K562 (cell line): ENCODE measurements at regions not wholly inside any gene's neighbourhood (a gene's known extent, or its start where the extent isn't known, plus 50 kb on each side); places are given as distances from the start of the nearest gene placed in this dataset.
A peak's percentile ranks its signal among the peaks of the same experiment; 100 is the strongest.

ENCODE experiments used
- ATAC-seq: fragments of 200-7000 bp; cut with Tn5 transposase; 3 replicates; pipeline ENCODE4 v1.9.1; 2020; ENCODE audit warnings: moderate library complexity
- BruUV-seq: library from RNA; stranded (reverse); fragments of 400-500 nt; replicated peaks from 2 replicates; lab custom pipeline; 2021; lab: Mats Ljungman, UMichigan
- CTCF ChIA-PET: fragments of 300-600 bp; formaldehyde crosslinking; extraction: SDS; loops from one replicate; lab custom pipeline; 2021; ENCODE audit warnings: low intra/inter-chr PET ratio; lab: Yijun Ruan, JAX
- POLR2A ChIA-PET: fragments of 300-600, 350-650 bp; sonication (Branson Sonifier 250); formaldehyde crosslinking; extraction: SDS; loops from one replicate; lab custom pipeline; 2021; ENCODE audit warnings: antibody characterized with exemption, inconsistent platforms; lab: Yijun Ruan, JAX
- DNase-seq, 4 experiments: peaks; one replicate each; pipeline versions ENCODE4 v3.0.0 to v3.0.0-alpha.2; 2011 to 2018; ENCODE audit warnings: low spot score in 3 of 4, mixed read lengths in 3 of 4; ENCODE audit errors: extremely low read depth in 1 of 4
- FAIRE-seq: peaks from 2 replicates; lab custom pipeline; 2011; peaks lifted over from hg19 to GRCh38; lab: Jason Lieb, UNC
- H2AFZ ChIP-seq: 2 replicates; pipeline ENCODE4 v1.6.0; 2011; ENCODE audit warnings: low read depth, low read length, control low read depth, inconsistent platforms
- H3K27ac ChIP-seq: fragments of 200-600 bp; 3 replicates; pipeline ENCODE4 v1.8.0; 2011; ENCODE audit warnings: low read depth, mild to moderate bottlenecking, control low read depth, inconsistent platforms, low read length, moderate library complexity, mixed read lengths; ENCODE audit errors: extremely low read depth
- H3K27me3 ChIP-seq, 2 experiments: fragments of 300-600 bp in 1 of 2; 2 replicates in 1 of 2; 3 replicates in 1 of 2; pipeline versions ENCODE4 v1.6.0 to v1.8.0; 2011; ENCODE audit warnings: inconsistent platforms in 2 of 2, low read length in 2 of 2, mild to moderate bottlenecking in 1 of 2, mixed read lengths in 1 of 2, moderate library complexity in 1 of 2; ENCODE audit not compliant: control insufficient read depth in 2 of 2, insufficient read depth in 2 of 2
- H3K36me3 ChIP-seq: fragments of 300-600 bp; 3 replicates; pipeline ENCODE4 v1.8.0; 2011; ENCODE audit warnings: mild to moderate bottlenecking, low read length, inconsistent platforms; ENCODE audit not compliant: control insufficient read depth, insufficient read depth
- H3K4me1 ChIP-seq, 2 experiments: fragments of 200-600 bp in 1 of 2; replicated peaks in 1 of 2; 2 replicates in 1 of 2; 3 replicates in 1 of 2; pipeline versions ENCODE4 v1.5.1 to v1.8.0; 2011; ENCODE audit warnings: inconsistent platforms in 2 of 2, low read length in 2 of 2, mild to moderate bottlenecking in 1 of 2, mixed read lengths in 1 of 2, moderate library complexity in 1 of 2; ENCODE audit not compliant: control insufficient read depth in 2 of 2, insufficient read depth in 2 of 2
- H3K4me2 ChIP-seq: 2 replicates; pipeline ENCODE4 v1.6.1; 2011; ENCODE audit warnings: low read length, control low read depth, inconsistent platforms, mixed read lengths; ENCODE audit not compliant: insufficient read depth
- H3K4me3 ChIP-seq: fragments of 200-600 bp; sonication (generic), shearing (Covaris generic); 2 replicates; pipeline ENCODE4 v1.5.1; 2016; ENCODE audit warnings: control low read depth, inconsistent platforms
- H3K79me2 ChIP-seq: fragments of 200-600 bp; 3 replicates; pipeline ENCODE4 v1.8.0; 2011; ENCODE audit warnings: low read length, inconsistent platforms; ENCODE audit not compliant: control insufficient read depth, insufficient read depth
- H3K9ac ChIP-seq, 2 experiments: 2 replicates each; pipeline versions ENCODE4 v1.6.0 to v1.6.1; 2011; ENCODE audit warnings: low read depth in 2 of 2, low read length in 2 of 2, control low read depth in 1 of 2, inconsistent platforms in 1 of 2, mild to moderate bottlenecking in 1 of 2, mixed read lengths in 1 of 2; ENCODE audit not compliant: insufficient read depth in 1 of 2
- H3K9me1 ChIP-seq: one replicate; pipeline ENCODE4 v1.6.0; 2011; ENCODE audit warnings: inconsistent platforms, mild to moderate bottlenecking, low read length, moderate library complexity; ENCODE audit not compliant: control insufficient read depth, insufficient read depth
- H3K9me3 ChIP-seq: replicated peaks from 2 replicates; pipeline ENCODE4 v1.5.1; 2011; ENCODE audit warnings: low read depth, low read length, inconsistent platforms; ENCODE audit not compliant: control insufficient read depth, insufficient read depth
- H4K20me1 ChIP-seq: replicated peaks from 2 replicates; pipeline ENCODE4 v1.6.1; 2011; ENCODE audit warnings: low read length, inconsistent platforms, mixed read lengths; ENCODE audit not compliant: control insufficient read depth, insufficient read depth
- HMG20B ChIP-seq: fragments of 250-450 bp; sonication (Bioruptor Pico); IDR thresholded peaks from 2 replicates; pipeline ENCODE4 v1.5.0; 2021; ENCODE audit warnings: mild to moderate bottlenecking
- MBD2 ChIP-seq: sonication (generic); IDR thresholded peaks from 2 replicates; pipeline ENCODE4 v1.6.1; 2016; ENCODE audit warnings: low read depth, borderline replicate concordance
- RFX1 ChIP-seq: fragments of 450-650 bp; IDR thresholded peaks from 2 replicates; pipeline ENCODE4 v1.6.1; 2016; ENCODE audit warnings: mild to moderate bottlenecking, moderate library complexity
- ZNF282 ChIP-seq: sonication (generic); formaldehyde crosslinking; IDR thresholded peaks from 2 replicates; pipeline ENCODE4 v1.8.1; 2023; ENCODE audit warnings: missing genetic modification reagents
- ZNF316 ChIP-seq: fragments of 450-650 bp; IDR thresholded peaks from 2 replicates; pipeline ENCODE4 v1.6.1; 2016
- ZNF77 ChIP-seq: fragments of 250-450 bp; sonication (Bioruptor Pico); IDR thresholded peaks from 2 replicates; pipeline ENCODE4 v1.5.0; 2020
- WGBS: fragments of 100-300 bp; shearing (Covaris generic); methylation state at CpG from one replicate; pipeline ENCODE4 v1.1.6; 2016; ENCODE audit warnings: low coverage, mixed read lengths; ENCODE audit not compliant: insufficient coverage; ENCODE audit errors: missing lambda C conversion rate; 5-methylcytosine and 5-hydroxymethylcytosine counted together
- in situ Hi-C: fragments of 300-500 bp; cut with MboI; formaldehyde crosslinking; loops from 4 replicates; pipeline ENCODE4 v1.15.0; 2018; ENCODE audit warnings: inconsistent platforms, mixed read lengths
- intact Hi-C: fragments of 100-400 bp; cut with micrococcal nuclease; formaldehyde crosslinking; loops from 2 replicates; pipeline ENCODE4 v1.14.2; 2022
- TF ChIP-seq, protein P1 (sequence below): fragments of 450-650 bp; IDR thresholded peaks from 2 replicates; pipeline ENCODE4 v1.6.1; 2016; ENCODE audit warnings: mild to moderate bottlenecking, moderate library complexity

DNA sequence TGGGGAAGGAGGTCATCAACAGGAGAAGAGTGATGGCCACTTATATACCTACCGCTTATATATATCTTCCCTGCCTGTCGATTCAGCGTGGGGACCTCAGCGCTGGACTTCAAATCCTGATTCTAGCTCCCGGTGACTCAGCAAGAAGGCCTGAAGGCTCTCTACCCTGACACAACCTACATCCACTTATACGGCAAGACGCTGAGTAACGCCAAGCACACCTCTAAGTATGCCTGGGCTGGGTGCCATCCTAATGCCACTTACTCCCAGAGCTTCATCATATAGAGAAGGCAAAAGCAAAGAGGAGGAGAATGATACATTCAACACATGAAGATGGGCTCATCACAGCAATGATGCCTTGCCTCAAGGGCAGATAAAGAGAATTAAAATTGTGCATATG lies 198.3 kb downstream of the CHIC2 start:
- H3K27me3 ChIP-seq: no peaks in the 10 kb centered on the region
- in situ Hi-C loops: no loop called here
- H3K4me3 ChIP-seq: no peak overlapping the region
- H3K79me2 ChIP-seq: no peaks in the 10 kb centered on the region
- no peak for FAIRE-seq
- ChIA-PET POLR2A (no interaction called here), CTCF (no interaction called here)
- no peaks in the 10 kb centered on the region for H3K9me1 ChIP-seq
- BruUV-seq: no TSS peak
- intact Hi-C loops: no loop called here
- no peaks in the 10 kb centered on the region for H3K36me3 ChIP-seq
- TF ChIP-seq RFX1 (no peak), ZNF316 (0 out of 2 replicates have a peak, but pooled peaks have one; percentile 13)
- H3K9ac ChIP-seq: no peak overlapping the region
- no peak overlapping the region for H2AFZ ChIP-seq
- ATAC-seq: no peak
- no peaks in the 10 kb centered on the region for H3K9me3 ChIP-seq
- no peak overlapping the region for H3K27ac ChIP-seq
- WGBS: 2% methylated on average over 8 of the region's 8 CpGs
- H3K4me1 ChIP-seq: no peaks in the 10 kb centered on the region
- no peak for DNase-seq
- H4K20me1 ChIP-seq: no peaks in the 10 kb centered on the region
- no peak overlapping the region for H3K4me2 ChIP-seq

GRCh38 chr4:53865054-53865453 lies 199.4 kb downstream of the CHIC2 start:
- no peaks in the 10 kb centered on the region for H3K4me1 ChIP-seq
- H3K27me3 ChIP-seq: no peaks in the 10 kb centered on the region
- H3K36me3 ChIP-seq: no peaks in the 10 kb centered on the region
- no TSS peak for BruUV-seq
- H3K9me3 ChIP-seq: no peaks in the 10 kb centered on the region
- no peaks in the 10 kb centered on the region for H4K20me1 ChIP-seq
- ChIA-PET POLR2A (no interaction called here), CTCF (no interaction called here)
- H2AFZ ChIP-seq: no peak overlapping the region
- H3K4me3 ChIP-seq: no peak overlapping the region
- ATAC-seq (no peak), FAIRE-seq (no peak), DNase-seq (no peak)
- no peak overlapping the region for H3K9ac ChIP-seq
- in situ Hi-C loops: no loop called here
- intact Hi-C loops: no loop called here
- no peaks in the 10 kb centered on the region for H3K79me2 ChIP-seq
- WGBS: 0% methylated on average over 5 of the region's 5 CpGs
- H3K27ac ChIP-seq: no peak overlapping the region
- H3K9me1 ChIP-seq: no peaks in the 10 kb centered on the region
- no peak overlapping the region for H3K4me2 ChIP-seq
- TF ChIP-seq HMG20B (CRISPR knock-in tag) (no peak), ZNF282 (no peak), ZNF77 (no peak), MBD2 (no peak)
- TF ChIP-seq, protein P1, sequence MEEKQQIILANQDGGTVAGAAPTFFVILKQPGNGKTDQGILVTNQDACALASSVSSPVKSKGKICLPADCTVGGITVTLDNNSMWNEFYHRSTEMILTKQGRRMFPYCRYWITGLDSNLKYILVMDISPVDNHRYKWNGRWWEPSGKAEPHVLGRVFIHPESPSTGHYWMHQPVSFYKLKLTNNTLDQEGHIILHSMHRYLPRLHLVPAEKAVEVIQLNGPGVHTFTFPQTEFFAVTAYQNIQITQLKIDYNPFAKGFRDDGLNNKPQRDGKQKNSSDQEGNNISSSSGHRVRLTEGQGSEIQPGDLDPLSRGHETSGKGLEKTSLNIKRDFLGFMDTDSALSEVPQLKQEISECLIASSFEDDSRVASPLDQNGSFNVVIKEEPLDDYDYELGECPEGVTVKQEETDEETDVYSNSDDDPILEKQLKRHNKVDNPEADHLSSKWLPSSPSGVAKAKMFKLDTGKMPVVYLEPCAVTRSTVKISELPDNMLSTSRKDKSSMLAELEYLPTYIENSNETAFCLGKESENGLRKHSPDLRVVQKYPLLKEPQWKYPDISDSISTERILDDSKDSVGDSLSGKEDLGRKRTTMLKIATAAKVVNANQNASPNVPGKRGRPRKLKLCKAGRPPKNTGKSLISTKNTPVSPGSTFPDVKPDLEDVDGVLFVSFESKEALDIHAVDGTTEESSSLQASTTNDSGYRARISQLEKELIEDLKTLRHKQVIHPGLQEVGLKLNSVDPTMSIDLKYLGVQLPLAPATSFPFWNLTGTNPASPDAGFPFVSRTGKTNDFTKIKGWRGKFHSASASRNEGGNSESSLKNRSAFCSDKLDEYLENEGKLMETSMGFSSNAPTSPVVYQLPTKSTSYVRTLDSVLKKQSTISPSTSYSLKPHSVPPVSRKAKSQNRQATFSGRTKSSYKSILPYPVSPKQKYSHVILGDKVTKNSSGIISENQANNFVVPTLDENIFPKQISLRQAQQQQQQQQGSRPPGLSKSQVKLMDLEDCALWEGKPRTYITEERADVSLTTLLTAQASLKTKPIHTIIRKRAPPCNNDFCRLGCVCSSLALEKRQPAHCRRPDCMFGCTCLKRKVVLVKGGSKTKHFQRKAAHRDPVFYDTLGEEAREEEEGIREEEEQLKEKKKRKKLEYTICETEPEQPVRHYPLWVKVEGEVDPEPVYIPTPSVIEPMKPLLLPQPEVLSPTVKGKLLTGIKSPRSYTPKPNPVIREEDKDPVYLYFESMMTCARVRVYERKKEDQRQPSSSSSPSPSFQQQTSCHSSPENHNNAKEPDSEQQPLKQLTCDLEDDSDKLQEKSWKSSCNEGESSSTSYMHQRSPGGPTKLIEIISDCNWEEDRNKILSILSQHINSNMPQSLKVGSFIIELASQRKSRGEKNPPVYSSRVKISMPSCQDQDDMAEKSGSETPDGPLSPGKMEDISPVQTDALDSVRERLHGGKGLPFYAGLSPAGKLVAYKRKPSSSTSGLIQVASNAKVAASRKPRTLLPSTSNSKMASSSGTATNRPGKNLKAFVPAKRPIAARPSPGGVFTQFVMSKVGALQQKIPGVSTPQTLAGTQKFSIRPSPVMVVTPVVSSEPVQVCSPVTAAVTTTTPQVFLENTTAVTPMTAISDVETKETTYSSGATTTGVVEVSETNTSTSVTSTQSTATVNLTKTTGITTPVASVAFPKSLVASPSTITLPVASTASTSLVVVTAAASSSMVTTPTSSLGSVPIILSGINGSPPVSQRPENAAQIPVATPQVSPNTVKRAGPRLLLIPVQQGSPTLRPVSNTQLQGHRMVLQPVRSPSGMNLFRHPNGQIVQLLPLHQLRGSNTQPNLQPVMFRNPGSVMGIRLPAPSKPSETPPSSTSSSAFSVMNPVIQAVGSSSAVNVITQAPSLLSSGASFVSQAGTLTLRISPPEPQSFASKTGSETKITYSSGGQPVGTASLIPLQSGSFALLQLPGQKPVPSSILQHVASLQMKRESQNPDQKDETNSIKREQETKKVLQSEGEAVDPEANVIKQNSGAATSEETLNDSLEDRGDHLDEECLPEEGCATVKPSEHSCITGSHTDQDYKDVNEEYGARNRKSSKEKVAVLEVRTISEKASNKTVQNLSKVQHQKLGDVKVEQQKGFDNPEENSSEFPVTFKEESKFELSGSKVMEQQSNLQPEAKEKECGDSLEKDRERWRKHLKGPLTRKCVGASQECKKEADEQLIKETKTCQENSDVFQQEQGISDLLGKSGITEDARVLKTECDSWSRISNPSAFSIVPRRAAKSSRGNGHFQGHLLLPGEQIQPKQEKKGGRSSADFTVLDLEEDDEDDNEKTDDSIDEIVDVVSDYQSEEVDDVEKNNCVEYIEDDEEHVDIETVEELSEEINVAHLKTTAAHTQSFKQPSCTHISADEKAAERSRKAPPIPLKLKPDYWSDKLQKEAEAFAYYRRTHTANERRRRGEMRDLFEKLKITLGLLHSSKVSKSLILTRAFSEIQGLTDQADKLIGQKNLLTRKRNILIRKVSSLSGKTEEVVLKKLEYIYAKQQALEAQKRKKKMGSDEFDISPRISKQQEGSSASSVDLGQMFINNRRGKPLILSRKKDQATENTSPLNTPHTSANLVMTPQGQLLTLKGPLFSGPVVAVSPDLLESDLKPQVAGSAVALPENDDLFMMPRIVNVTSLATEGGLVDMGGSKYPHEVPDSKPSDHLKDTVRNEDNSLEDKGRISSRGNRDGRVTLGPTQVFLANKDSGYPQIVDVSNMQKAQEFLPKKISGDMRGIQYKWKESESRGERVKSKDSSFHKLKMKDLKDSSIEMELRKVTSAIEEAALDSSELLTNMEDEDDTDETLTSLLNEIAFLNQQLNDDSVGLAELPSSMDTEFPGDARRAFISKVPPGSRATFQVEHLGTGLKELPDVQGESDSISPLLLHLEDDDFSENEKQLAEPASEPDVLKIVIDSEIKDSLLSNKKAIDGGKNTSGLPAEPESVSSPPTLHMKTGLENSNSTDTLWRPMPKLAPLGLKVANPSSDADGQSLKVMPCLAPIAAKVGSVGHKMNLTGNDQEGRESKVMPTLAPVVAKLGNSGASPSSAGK: no peak
